SK-N-SH (cell line): ENCODE measurements at regions not wholly inside any gene's neighbourhood (a gene's known extent, or its start where the extent isn't known, plus 50 kb on each side); places are given as distances from the start of the nearest gene placed in this dataset.

Experiments
- CHD2 ChIP-seq: fragments of 150-350 bp; IDR thresholded peaks from 2 replicates; pipeline ENCODE4 v1.6.1; 2018; ENCODE audit warnings: low read length; ENCODE audit not compliant: partially characterized antibody
- CTCF ChIP-seq: fragments of 200-600 bp; sonication (generic); IDR thresholded peaks from 2 replicates; pipeline ENCODE4 v1.6.1; 2017; ENCODE audit warnings: antibody characterized with exemption, mild to moderate bottlenecking, moderate library complexity
- EP300 ChIP-seq, 2 experiments: IDR thresholded peaks; 2 replicates each; pipeline versions ENCODE4 v1.4.0 to v1.6.1; 2012; ENCODE audit warnings: borderline replicate concordance in 1 of 2, low read depth in 1 of 2, low read length in 1 of 2
- FOXJ3 ChIP-seq: sonication (generic); formaldehyde crosslinking; IDR thresholded peaks from 2 replicates; pipeline ENCODE4 v1.5.1; 2020; ENCODE audit warnings: mild to moderate bottlenecking, missing genetic modification reagents
- GABPA ChIP-seq: IDR thresholded peaks from 2 replicates; pipeline ENCODE4 v1.4.0; 2012; ENCODE audit warnings: low read depth, mild to moderate bottlenecking
- IRF3 ChIP-seq: fragments of 150-350 bp; IDR thresholded peaks from 2 replicates; pipeline ENCODE4 v1.6.1; 2016; ENCODE audit warnings: mild to moderate bottlenecking, low read depth, low read length
- POLR2AphosphoS5 ChIP-seq: IDR thresholded peaks from 2 replicates; pipeline ENCODE4 v1.6.1; 2012; ENCODE audit warnings: low read depth, low read length
- RAD21 ChIP-seq: IDR thresholded peaks from 2 replicates; pipeline ENCODE4 v1.6.1; 2012; ENCODE audit warnings: mild to moderate bottlenecking, low read length
- RFX5 ChIP-seq: IDR thresholded peaks from 2 replicates; pipeline ENCODE4 v1.6.1; 2012; ENCODE audit warnings: mild to moderate bottlenecking, improper control_type of control experiment, low read length
- TAF1 ChIP-seq: IDR thresholded peaks from 2 replicates; pipeline ENCODE4 v1.6.1; 2012; ENCODE audit warnings: low read depth, mild to moderate bottlenecking, low read length, moderate library complexity, borderline replicate concordance
- TEAD4 ChIP-seq: IDR thresholded peaks from 2 replicates; pipeline ENCODE4 v1.4.0; 2012; ENCODE audit warnings: mild to moderate bottlenecking, borderline replicate concordance; ENCODE audit not compliant: insufficient read depth
- USF1 ChIP-seq: IDR thresholded peaks from 2 replicates; pipeline ENCODE4 v1.4.0; 2012; ENCODE audit warnings: low read depth, borderline replicate concordance

GRCh38 chrX:115952417-115953092 is 218.0 kb upstream of the AGTR2 start:
- TF ChIP-seq CTCF (peak; percentile 28; the same call in 1 of the 2 replicates), RAD21 (peak; percentile 49), CHD2 (no peak), TAF1 (no peak), FOXJ3 (CRISPR knock-in tag) (no peak), TEAD4 (no peak), GABPA (no peak), POLR2AphosphoS5 (no peak), USF1 (no peak), RFX5 (no peak), EP300 (IDR thresholded peaks at IDR 0.05; ENCODE audit: borderline replicate concordance in 1 of 2, low read depth in 1 of 2, low read length in 1 of 2) (no peak), IRF3 (no peak)
